ENCODE measurements at regions not wholly inside any gene's neighbourhood (a gene's known extent, or its start where the extent isn't known, plus 50 kb on each side); places are given as distances from the start of the nearest gene placed in this dataset.
A peak's percentile ranks its signal among the peaks of the same experiment; 100 is the strongest.

- ATAC-seq (no peak), FAIRE-seq (no peak), DNase-seq (ENCODE audit: low read depth in 1 of 2, low spot score in 1 of 2) (no peak)
- Histone ChIP-seq H3K4me3 (no peak overlapping the region), H3K9me3 (no peaks in the 10 kb centered on the region), H3K27ac (no peak overlapping the region), H3K4me2 (no peak overlapping the region), H3K4me1 (no peaks in the 10 kb centered on the region)
- ChIA-PET POLR2A (no interaction called here), CTCF (no interaction called here)
- WGBS (ENCODE audit: missing lambda C conversion rate), result 0% methylated on average over 1 of the region's 1 CpG
- TF ChIP-seq JUNB (IDR thresholded peaks at IDR 0.05), result no peak
- TF ChIP-seq ELK1 (IDR thresholded peaks at IDR 0.05; ENCODE audit: low read depth, low read length), result no peak
- TF ChIP-seq CBX8 (IDR thresholded peaks at IDR 0.05), result no peak
Measured at GRCh38 chrX:145563159-145563558, 254.5 kb upstream of the SLITRK2 start.

DNA sequence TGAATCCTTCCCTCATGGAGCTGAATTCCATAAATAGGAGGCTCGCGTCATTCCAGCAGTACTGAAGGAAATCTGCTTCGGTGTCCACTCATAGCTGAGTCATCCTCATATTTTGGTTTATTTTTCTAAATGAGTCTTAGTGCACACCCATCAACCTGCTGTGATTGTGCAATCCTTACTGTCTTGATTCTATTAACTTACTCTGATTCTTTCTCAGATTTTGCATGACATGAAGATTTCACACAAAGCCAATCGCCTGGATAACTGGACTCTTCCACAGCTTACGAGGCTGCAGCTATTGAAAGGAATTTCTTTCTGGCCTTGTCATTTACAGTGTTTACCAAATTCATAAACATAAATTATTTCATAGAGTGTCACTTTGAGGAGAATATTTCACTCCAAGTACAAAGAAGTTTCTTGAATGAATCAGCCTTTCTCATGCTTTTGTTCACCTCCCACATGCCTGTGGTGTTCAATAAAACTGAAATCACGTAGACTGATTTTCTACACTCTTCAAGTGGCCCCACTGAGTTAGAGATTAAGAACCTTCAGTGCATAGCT lies 207.6 kb upstream of the SLITRK2 start:
- Histone ChIP-seq H3K4me1 (no peaks in the 10 kb centered on the region), H3K4me2 (no peak overlapping the region), H3K27ac (no peak overlapping the region), H3K9me3 (no peaks in the 10 kb centered on the region), H3K4me3 (no peak overlapping the region)
- DNase-seq (ENCODE audit: low read depth in 1 of 2, low spot score in 1 of 2) (no peak), ATAC-seq (no peak), FAIRE-seq (peak; percentile 89)
- ChIA-PET CTCF (no interaction called here), POLR2A (no interaction called here)
- TF ChIP-seq KDM1A (IDR thresholded peaks at IDR 0.05; ENCODE audit: low read depth) (no peak), RCOR1 (IDR thresholded peaks at IDR 0.05; ENCODE audit: low read depth, low read length) (no peak), HOXA7 (CRISPR knock-in tag; IDR thresholded peaks at IDR 0.05) (no peak), CBX8 (IDR thresholded peaks at IDR 0.05) (no peak), NR3C1 (IDR thresholded peaks at IDR 0.05) (no peak)
- TF ChIP-seq, protein P1, sequence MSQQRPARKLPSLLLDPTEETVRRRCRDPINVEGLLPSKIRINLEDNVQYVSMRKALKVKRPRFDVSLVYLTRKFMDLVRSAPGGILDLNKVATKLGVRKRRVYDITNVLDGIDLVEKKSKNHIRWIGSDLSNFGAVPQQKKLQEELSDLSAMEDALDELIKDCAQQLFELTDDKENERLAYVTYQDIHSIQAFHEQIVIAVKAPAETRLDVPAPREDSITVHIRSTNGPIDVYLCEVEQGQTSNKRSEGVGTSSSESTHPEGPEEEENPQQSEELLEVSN (IDR thresholded peaks at IDR 0.05; ENCODE audit: borderline replicate concordance, low read depth), result no peak
- TF ChIP-seq, protein P2, sequence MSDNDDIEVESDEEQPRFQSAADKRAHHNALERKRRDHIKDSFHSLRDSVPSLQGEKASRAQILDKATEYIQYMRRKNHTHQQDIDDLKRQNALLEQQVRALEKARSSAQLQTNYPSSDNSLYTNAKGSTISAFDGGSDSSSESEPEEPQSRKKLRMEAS (IDR thresholded peaks at IDR 0.05), result no peak
- TF ChIP-seq, protein P3, sequence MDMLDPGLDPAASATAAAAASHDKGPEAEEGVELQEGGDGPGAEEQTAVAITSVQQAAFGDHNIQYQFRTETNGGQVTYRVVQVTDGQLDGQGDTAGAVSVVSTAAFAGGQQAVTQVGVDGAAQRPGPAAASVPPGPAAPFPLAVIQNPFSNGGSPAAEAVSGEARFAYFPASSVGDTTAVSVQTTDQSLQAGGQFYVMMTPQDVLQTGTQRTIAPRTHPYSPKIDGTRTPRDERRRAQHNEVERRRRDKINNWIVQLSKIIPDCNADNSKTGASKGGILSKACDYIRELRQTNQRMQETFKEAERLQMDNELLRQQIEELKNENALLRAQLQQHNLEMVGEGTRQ (IDR thresholded peaks at IDR 0.05), result no peak
- 3% methylated on average over 6 of the region's 6 CpGs for WGBS (ENCODE audit: missing lambda C conversion rate)

DNA sequence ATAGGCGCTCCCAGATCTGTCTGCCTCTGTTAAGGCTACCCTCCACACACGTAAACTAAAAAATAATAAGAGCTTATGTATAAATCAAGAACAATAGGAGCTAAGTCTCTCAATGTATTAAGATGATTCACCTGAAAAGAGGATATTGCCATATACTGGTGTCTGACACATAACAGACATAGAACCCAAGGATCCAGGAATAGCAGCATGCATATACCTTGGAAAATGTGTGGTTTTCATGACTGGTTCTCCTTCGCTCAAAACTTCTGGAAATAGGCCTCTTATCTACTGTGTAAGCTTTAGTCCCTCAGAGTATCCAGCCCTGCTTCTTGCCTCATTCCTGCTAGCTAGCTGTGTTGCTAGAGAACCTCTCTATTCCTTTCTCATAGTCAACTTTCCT lies 203.7 kb upstream of the SLITRK2 start:
- DNase-seq (ENCODE audit: low read depth in 1 of 2, low spot score in 1 of 2), result no peak
- Histone ChIP-seq H3K4me2 (no peak overlapping the region), H3K4me3 (no peak overlapping the region), H3K4me1 (no peaks in the 10 kb centered on the region), H3K27ac (no peak overlapping the region), H3K9me3 (no peaks in the 10 kb centered on the region)
- no peak for FAIRE-seq
- ChIA-PET CTCF (no interaction called here), POLR2A (no interaction called here)
- no peak for TF ChIP-seq SMC3 (IDR thresholded peaks at IDR 0.05)
- no peak for TF ChIP-seq TFCP2L1 (CRISPR knock-in tag; IDR thresholded peaks at IDR 0.05)
- TF ChIP-seq HOXA7 (CRISPR knock-in tag; IDR thresholded peaks at IDR 0.05), result no peak
- no peak for TF ChIP-seq RARB (CRISPR knock-in tag; IDR thresholded peaks at IDR 0.05)
- TF ChIP-seq CTCF (IDR thresholded peaks at IDR 0.05), result no peak
- no peak for TF ChIP-seq RCOR1 (IDR thresholded peaks at IDR 0.05; ENCODE audit: low read depth, low read length)
- TF ChIP-seq MAFK (IDR thresholded peaks at IDR 0.05; ENCODE audit: partially characterized antibody), result no peak
- no peak for TF ChIP-seq FOSL2 (IDR thresholded peaks at IDR 0.05)
- TF ChIP-seq FOSL2 (CRISPR knock-in tag; IDR thresholded peaks at IDR 0.05), result no peak
- no peak for TF ChIP-seq ESRRA (IDR thresholded peaks at IDR 0.05; ENCODE audit: borderline replicate concordance, low read length)
- TF ChIP-seq CBX8 (IDR thresholded peaks at IDR 0.05), result no peak
- no peak for ATAC-seq
- WGBS (ENCODE audit: missing lambda C conversion rate), result 11% methylated on average over 3 of the region's 3 CpGs
